ENCODE measurements at regions not wholly inside any gene's neighbourhood (a gene's known extent, or its start where the extent isn't known, plus 50 kb on each side); places are given as distances from the start of the nearest gene placed in this dataset.

- no peaks in the 10 kb centered on the region for H3K9me3 ChIP-seq (ENCODE audit: control insufficient read depth in 2 of 3, insufficient read depth in 1 of 3, low read length in 3 of 3)
- FAIRE-seq = no peak
- H3K4me3 ChIP-seq (ENCODE audit: low read length in 3 of 3) = no peak overlapping the region
- no peaks in the 10 kb centered on the region for H3K27me3 ChIP-seq (ENCODE audit: control insufficient read depth, insufficient read depth, low read length)
- H3K9ac ChIP-seq (ENCODE audit: low read length in 3 of 3) = no peak overlapping the region
- DNase-seq = no peak
- no peaks in the 10 kb centered on the region for H3K36me3 ChIP-seq (ENCODE audit: control insufficient read depth in 2 of 3, insufficient read depth in 3 of 3, low read length in 3 of 3)
- intact Hi-C loops (cut with DNase I) = no loop called here
- TF ChIP-seq CTCF (IDR thresholded peaks at IDR 0.05; ENCODE audit: borderline replicate concordance, extremely low read depth, insufficient read depth) = no peak
- H3K4me1 ChIP-seq (ENCODE audit: control insufficient read depth in 2 of 3, insufficient read depth in 2 of 3, low read depth in 1 of 3, low read length in 3 of 3) = no peaks in the 10 kb centered on the region
- H3K27ac ChIP-seq (ENCODE audit: low read depth in 2 of 2, low read length in 2 of 2) = no peak overlapping the region
Observed at GRCh38 chr5:29770936-29771335, 1422.5 kb upstream of the CDH6 start.

- no peak for TF ChIP-seq CTCF (IDR thresholded peaks at IDR 0.05; ENCODE audit: borderline replicate concordance, extremely low read depth, insufficient read depth)
Observed at GRCh38 chr5:29769474-29769873, 1424.0 kb upstream of the CDH6 start.

GRCh38 chr5:29758986-29759421 is 1434.5 kb upstream of the CDH6 start:
- Histone ChIP-seq H3K4me3 (ENCODE audit: low read length in 3 of 3) (no peak overlapping the region), H3K36me3 (ENCODE audit: control insufficient read depth in 2 of 3, insufficient read depth in 3 of 3, low read length in 3 of 3) (no peaks in the 10 kb centered on the region), H3K4me1 (ENCODE audit: control insufficient read depth in 2 of 3, insufficient read depth in 2 of 3, low read depth in 1 of 3, low read length in 3 of 3) (no peaks in the 10 kb centered on the region), H3K27me3 (ENCODE audit: control insufficient read depth, insufficient read depth, low read length) (no peaks in the 10 kb centered on the region), H3K9me3 (ENCODE audit: control insufficient read depth in 2 of 3, insufficient read depth in 1 of 3, low read length in 3 of 3) (peaks cover 0 to 2% (median 0%) of the 10 kb centered on the region in 3 donors), H3K27ac (ENCODE audit: low read depth in 2 of 2, low read length in 2 of 2) (no peak overlapping the region), H3K9ac (ENCODE audit: low read length in 3 of 3) (no peak overlapping the region)
- FAIRE-seq = no peak
- no peak for TF ChIP-seq CTCF (IDR thresholded peaks at IDR 0.05; ENCODE audit: borderline replicate concordance, extremely low read depth, insufficient read depth)
- intact Hi-C loops (cut with DNase I) = no loop called here
- DNase-seq = no peak

More at GRCh38 chr5:29769474-29769873, 1424.0 kb upstream of the CDH6 start:
- FAIRE-seq (no peak), DNase-seq (no peak)
- no peaks in the 10 kb centered on the region for H3K36me3 ChIP-seq (ENCODE audit: control insufficient read depth in 2 of 3, insufficient read depth in 3 of 3, low read length in 3 of 3)
- no peak overlapping the region for H3K9ac ChIP-seq (ENCODE audit: low read length in 3 of 3)
- no peak overlapping the region for H3K4me3 ChIP-seq (ENCODE audit: low read length in 3 of 3)
- no peak overlapping the region for H3K27ac ChIP-seq (ENCODE audit: low read depth in 2 of 2, low read length in 2 of 2)
- no peaks in the 10 kb centered on the region for H3K27me3 ChIP-seq (ENCODE audit: control insufficient read depth, insufficient read depth, low read length)
- intact Hi-C loops (cut with DNase I) = no loop called here
- H3K9me3 ChIP-seq (ENCODE audit: control insufficient read depth in 2 of 3, insufficient read depth in 1 of 3, low read length in 3 of 3) = no peaks in the 10 kb centered on the region
- H3K4me1 ChIP-seq (ENCODE audit: control insufficient read depth in 2 of 3, insufficient read depth in 2 of 3, low read depth in 1 of 3, low read length in 3 of 3) = no peaks in the 10 kb centered on the region

- Histone ChIP-seq H3K4me1 (ENCODE audit: control insufficient read depth in 2 of 3, insufficient read depth in 2 of 3, low read depth in 1 of 3, low read length in 3 of 3) (no peaks in the 10 kb centered on the region), H3K36me3 (ENCODE audit: control insufficient read depth in 2 of 3, insufficient read depth in 3 of 3, low read length in 3 of 3) (no peaks in the 10 kb centered on the region), H3K9me3 (ENCODE audit: control insufficient read depth in 2 of 3, insufficient read depth in 1 of 3, low read length in 3 of 3) (no peaks in the 10 kb centered on the region), H3K27me3 (ENCODE audit: control insufficient read depth, insufficient read depth, low read length) (no peaks in the 10 kb centered on the region), H3K9ac (ENCODE audit: low read length in 3 of 3) (no peak overlapping the region), H3K27ac (ENCODE audit: low read depth in 2 of 2, low read length in 2 of 2) (no peak overlapping the region), H3K4me3 (ENCODE audit: low read length in 3 of 3) (no peak overlapping the region)
- FAIRE-seq (peak; percentile 62), DNase-seq (no peak)
- intact Hi-C loops (cut with DNase I) = no loop called here
- no peak for TF ChIP-seq CTCF (IDR thresholded peaks at IDR 0.05; ENCODE audit: borderline replicate concordance, extremely low read depth, insufficient read depth)
Observed at GRCh38 chr5:29750453-29750852, 1443.0 kb upstream of the CDH6 start.
